GM12892 (cell line): ENCODE measurements at regions not wholly inside any gene's neighbourhood (a gene's known extent, or its start where the extent isn't known, plus 50 kb on each side); places are given as distances from the start of the nearest gene placed in this dataset.

ENCODE experiments used
- POLR2A ChIP-seq: IDR thresholded peaks from 2 replicates; pipeline ENCODE4 v1.6.1; 2011; ENCODE audit warnings: low read depth, low read length, control low read depth
- POLR2AphosphoS5 ChIP-seq: IDR thresholded peaks from 2 replicates; pipeline ENCODE4 v1.6.1; 2011; ENCODE audit warnings: low read depth, low read length, control low read depth

- TF ChIP-seq POLR2A (no peak), POLR2AphosphoS5 (no peak)
Measured at GRCh38 chr15:87355946-87356345, 900.6 kb downstream of the NTRK3 start.
